ENCODE measurements at regions not wholly inside any gene's neighbourhood (a gene's known extent, or its start where the extent isn't known, plus 50 kb on each side); places are given as distances from the start of the nearest gene placed in this dataset.

DNA sequence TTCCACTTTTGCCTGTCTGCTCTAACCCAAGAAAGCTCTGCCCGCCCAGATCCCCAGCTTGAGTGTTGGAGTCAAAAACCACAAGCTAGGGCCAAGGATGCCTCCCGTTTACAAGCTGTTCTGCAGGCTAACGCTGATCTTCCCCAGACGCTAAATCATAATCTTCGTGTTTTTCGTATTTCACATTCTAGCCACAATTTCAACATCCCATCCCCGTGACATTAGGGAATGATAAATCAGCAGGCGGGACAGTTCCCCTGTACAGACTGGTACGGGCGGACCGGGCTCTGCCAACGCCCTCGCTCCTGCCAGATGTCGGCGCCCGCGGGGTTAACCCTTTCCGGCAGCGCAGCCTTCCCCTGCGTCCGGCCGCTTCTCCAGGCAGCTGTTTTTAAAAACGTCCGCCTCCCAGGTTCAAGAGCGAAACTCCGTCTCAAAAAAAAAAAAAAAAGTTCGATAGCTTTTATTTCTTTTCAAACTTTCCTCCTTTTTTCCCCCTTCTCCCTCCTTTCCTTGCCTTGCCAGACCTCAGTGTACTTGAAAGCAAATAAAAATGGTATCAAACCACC, 81.0 kb upstream of the BNC1 start:
- H3K4me3 ChIP-seq, result peak overlapping the region; percentile 29 to 37
- peaks cover 0 to 6% of the 10 kb centered on the region in 2 donors for H3K4me1 ChIP-seq
- peak; percentile 16 to 27 for DNase-seq
- TF ChIP-seq POLR2A (IDR thresholded peaks at IDR 0.05), result no peak
- TF ChIP-seq, protein P1, sequence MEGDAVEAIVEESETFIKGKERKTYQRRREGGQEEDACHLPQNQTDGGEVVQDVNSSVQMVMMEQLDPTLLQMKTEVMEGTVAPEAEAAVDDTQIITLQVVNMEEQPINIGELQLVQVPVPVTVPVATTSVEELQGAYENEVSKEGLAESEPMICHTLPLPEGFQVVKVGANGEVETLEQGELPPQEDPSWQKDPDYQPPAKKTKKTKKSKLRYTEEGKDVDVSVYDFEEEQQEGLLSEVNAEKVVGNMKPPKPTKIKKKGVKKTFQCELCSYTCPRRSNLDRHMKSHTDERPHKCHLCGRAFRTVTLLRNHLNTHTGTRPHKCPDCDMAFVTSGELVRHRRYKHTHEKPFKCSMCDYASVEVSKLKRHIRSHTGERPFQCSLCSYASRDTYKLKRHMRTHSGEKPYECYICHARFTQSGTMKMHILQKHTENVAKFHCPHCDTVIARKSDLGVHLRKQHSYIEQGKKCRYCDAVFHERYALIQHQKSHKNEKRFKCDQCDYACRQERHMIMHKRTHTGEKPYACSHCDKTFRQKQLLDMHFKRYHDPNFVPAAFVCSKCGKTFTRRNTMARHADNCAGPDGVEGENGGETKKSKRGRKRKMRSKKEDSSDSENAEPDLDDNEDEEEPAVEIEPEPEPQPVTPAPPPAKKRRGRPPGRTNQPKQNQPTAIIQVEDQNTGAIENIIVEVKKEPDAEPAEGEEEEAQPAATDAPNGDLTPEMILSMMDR (IDR thresholded peaks at IDR 0.05), result no peak
- intact Hi-C loops (cut with DNase I; ENCODE audit: low total_unique reads), result no loop called here
- H3K27ac ChIP-seq, result no peak overlapping the region
- H3K36me3 ChIP-seq, result no peaks in the 10 kb centered on the region
- H3K9me3 ChIP-seq, result no peaks in the 10 kb centered on the region
- H3K27me3 ChIP-seq, result no peaks in the 10 kb centered on the region

DNA sequence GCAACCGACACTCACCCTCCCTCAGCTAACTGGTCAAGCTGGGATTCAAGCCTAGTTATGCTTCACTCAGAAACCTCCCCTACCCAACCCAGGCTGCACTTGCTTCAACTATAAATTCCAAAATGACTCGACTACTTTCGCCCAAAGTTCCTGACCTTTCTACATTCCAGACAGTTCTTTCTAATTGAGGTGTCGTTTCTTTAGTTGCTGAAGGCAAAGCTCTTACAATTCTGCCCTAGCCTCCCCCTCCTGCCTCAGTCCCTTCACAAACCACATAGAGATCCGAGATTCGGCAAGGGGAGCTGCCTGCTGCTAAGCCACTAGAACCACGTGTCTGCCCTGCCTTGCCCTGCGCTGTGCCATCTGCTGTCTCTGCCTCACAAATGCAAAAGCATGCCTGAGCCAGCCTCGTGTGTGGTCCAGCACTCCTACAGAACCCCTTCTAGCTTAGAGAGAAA, 74.7 kb upstream of the SH3GL3 start:
- H3K27ac ChIP-seq, result no peak overlapping the region
- DNase-seq, result no peak
- no peaks in the 10 kb centered on the region for H3K4me1 ChIP-seq
- TF ChIP-seq, protein P1 (IDR thresholded peaks at IDR 0.05), result no peak
- no peak for TF ChIP-seq POLR2A (IDR thresholded peaks at IDR 0.05)
- no peaks in the 10 kb centered on the region for H3K9me3 ChIP-seq
- peaks cover 0 to 5% of the 10 kb centered on the region in 2 donors for H3K27me3 ChIP-seq
- no peak overlapping the region for H3K4me3 ChIP-seq
- no peaks in the 10 kb centered on the region for H3K36me3 ChIP-seq
- intact Hi-C loops (cut with DNase I; ENCODE audit: low total_unique reads), result no loop called here

DNA sequence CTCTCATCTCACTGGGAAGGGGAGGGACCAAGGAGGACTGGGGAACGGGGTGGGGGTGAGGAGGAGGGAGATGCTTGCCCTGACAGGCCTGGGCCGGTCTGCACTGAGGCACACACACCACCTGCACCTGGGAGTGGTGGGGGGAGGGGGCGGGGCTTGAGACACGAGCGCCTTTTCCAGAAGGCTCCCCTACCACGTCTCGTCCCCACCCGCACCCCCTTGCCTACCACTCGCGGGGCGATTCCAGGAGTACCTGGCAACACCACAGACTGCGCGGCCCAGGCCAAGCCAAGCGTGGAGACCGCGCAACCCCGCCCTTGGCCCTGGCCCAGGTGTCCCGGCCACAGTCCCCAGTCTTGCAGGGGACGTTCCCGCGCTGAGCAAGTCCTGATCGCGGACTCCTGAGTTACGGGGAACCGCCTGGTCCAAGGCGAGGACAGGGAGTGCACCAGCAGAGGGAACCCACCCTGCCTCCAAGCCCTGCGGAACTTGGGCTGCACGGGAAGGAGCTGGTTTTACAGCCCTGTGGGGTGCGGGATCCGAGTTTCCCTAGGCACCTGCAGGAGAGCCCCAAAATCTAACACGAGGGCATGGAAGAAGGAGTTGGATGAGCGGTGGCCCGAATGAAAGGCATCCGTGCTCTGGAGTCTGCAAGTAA, 68.1 kb upstream of the SH3GL3 start:
- no peak for DNase-seq
- H3K4me3 ChIP-seq, result no peak overlapping the region
- peaks cover 0 to 11% of the 10 kb centered on the region in 2 donors for H3K27me3 ChIP-seq
- H3K9me3 ChIP-seq, result no peaks in the 10 kb centered on the region
- no peak overlapping the region for H3K27ac ChIP-seq
- TF ChIP-seq, protein P1 (IDR thresholded peaks at IDR 0.05), result no peak
- TF ChIP-seq POLR2A (IDR thresholded peaks at IDR 0.05), result no peak
- H3K36me3 ChIP-seq, result no peaks in the 10 kb centered on the region
- intact Hi-C loops (cut with DNase I; ENCODE audit: low total_unique reads), result no loop called here
- no peaks in the 10 kb centered on the region for H3K4me1 ChIP-seq

DNA sequence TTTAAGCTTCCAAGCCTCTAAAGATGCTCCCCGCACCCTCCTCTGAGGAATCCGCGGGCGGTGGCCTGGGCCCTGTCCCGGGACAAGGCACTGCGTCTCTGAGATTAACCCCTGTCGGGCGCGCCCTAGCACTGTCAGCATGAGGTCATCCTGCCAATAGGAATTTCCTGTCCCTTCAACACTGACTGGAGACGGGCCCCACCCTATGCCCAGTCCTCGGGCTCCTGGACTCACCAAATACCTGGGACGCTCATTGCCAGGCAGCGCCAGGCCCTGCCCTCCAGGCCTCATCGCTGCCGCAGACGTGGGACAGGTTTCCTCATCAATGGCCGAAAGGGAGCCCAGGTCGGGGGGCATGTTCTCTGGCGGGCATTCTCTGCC, 67.6 kb upstream of the SH3GL3 start:
- no peaks in the 10 kb centered on the region for H3K36me3 ChIP-seq
- no peak overlapping the region for H3K27ac ChIP-seq
- no peaks in the 10 kb centered on the region for H3K4me1 ChIP-seq
- no peak for DNase-seq
- peaks cover 0 to 11% of the 10 kb centered on the region in 2 donors for H3K27me3 ChIP-seq
- intact Hi-C loops (cut with DNase I; ENCODE audit: low total_unique reads), result no loop called here
- H3K4me3 ChIP-seq, result no peak overlapping the region
- H3K9me3 ChIP-seq, result no peaks in the 10 kb centered on the region
- TF ChIP-seq, protein P1 (IDR thresholded peaks at IDR 0.05), result no peak
- TF ChIP-seq POLR2A (IDR thresholded peaks at IDR 0.05), result no peak

DNA sequence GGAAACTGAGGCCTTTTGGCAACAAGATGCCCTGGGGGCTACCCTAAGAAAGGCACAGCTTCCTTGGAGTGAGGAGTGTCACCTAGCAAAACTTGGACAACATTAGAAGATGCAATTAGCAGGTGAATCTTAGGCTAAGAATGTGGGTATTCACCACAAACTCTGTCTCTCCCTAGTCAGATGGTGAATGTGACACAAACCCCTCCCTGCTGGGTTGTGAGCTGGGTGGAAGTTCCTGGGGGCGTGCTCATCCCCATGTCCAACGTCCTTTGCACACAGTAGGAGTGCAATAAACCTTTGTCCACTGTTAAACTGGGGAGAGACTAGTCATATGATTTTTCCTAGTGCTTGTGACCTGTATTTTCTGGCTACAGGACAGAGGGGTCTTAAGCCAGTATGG, 67.1 kb upstream of the SH3GL3 start:
- Histone ChIP-seq H3K4me1 (no peaks in the 10 kb centered on the region), H3K27me3 (peaks cover 0 to 11% of the 10 kb centered on the region in 2 donors), H3K4me3 (no peak overlapping the region), H3K27ac (no peak overlapping the region), H3K9me3 (no peaks in the 10 kb centered on the region), H3K36me3 (no peaks in the 10 kb centered on the region)
- no peak for TF ChIP-seq POLR2A (IDR thresholded peaks at IDR 0.05)
- TF ChIP-seq, protein P1 (IDR thresholded peaks at IDR 0.05), result no peak
- intact Hi-C loops (cut with DNase I; ENCODE audit: low total_unique reads), result no loop called here
- DNase-seq, result no peak

All from uterus (tissue), 3 donors.